MM.1S (cell line): ENCODE measurements at regions not wholly inside any gene's neighbourhood (a gene's known extent, or its start where the extent isn't known, plus 50 kb on each side); places are given as distances from the start of the nearest gene placed in this dataset.

Experiments used
- EZH2phosphoT487 ChIP-seq: fragments of 300-600 bp; sonication (generic); IDR thresholded peaks from 2 replicates; pipeline ENCODE4 v1.6.1; 2018; ENCODE audit warnings: antibody characterized with exemption, low read length
- TF ChIP-seq, protein P1 (sequence below): fragments of 300-600 bp; sonication (generic); IDR thresholded peaks from 2 replicates; pipeline ENCODE4 v1.5.1; 2016; ENCODE audit warnings: antibody characterized with exemption, low read length, mixed read lengths

GRCh38 chr18:29711932-29712331, 1330.6 kb downstream of the DSC3 start:
- TF ChIP-seq, protein P1, sequence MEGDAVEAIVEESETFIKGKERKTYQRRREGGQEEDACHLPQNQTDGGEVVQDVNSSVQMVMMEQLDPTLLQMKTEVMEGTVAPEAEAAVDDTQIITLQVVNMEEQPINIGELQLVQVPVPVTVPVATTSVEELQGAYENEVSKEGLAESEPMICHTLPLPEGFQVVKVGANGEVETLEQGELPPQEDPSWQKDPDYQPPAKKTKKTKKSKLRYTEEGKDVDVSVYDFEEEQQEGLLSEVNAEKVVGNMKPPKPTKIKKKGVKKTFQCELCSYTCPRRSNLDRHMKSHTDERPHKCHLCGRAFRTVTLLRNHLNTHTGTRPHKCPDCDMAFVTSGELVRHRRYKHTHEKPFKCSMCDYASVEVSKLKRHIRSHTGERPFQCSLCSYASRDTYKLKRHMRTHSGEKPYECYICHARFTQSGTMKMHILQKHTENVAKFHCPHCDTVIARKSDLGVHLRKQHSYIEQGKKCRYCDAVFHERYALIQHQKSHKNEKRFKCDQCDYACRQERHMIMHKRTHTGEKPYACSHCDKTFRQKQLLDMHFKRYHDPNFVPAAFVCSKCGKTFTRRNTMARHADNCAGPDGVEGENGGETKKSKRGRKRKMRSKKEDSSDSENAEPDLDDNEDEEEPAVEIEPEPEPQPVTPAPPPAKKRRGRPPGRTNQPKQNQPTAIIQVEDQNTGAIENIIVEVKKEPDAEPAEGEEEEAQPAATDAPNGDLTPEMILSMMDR = no peak
- TF ChIP-seq EZH2phosphoT487 = no peak
